Endodermal cell (in vitro differentiated cells): ENCODE measurements at regions not wholly inside any gene's neighbourhood (a gene's known extent, or its start where the extent isn't known, plus 50 kb on each side); places are given as distances from the start of the nearest gene placed in this dataset.
A peak's percentile ranks its signal among the peaks of the same experiment; 100 is the strongest.

Experiments used
- DNase-seq: peaks from one replicate; pipeline ENCODE4 v3.0.0-alpha.2; 2017
- H3K27ac ChIP-seq: 2 replicates; pipeline ENCODE4 v1.5.1; 2013; ENCODE audit warnings: mild to moderate bottlenecking, low read depth, low read length, moderate library complexity
- H3K27me3 ChIP-seq: 2 replicates; pipeline ENCODE4 v1.6.1; 2013; ENCODE audit warnings: mild to moderate bottlenecking, low read length, moderate library complexity; ENCODE audit not compliant: insufficient read depth, control insufficient read depth, poor library complexity, severe bottlenecking
- H3K36me3 ChIP-seq: 2 replicates; pipeline ENCODE4 v1.7.0; 2013; ENCODE audit warnings: mild to moderate bottlenecking, low read length, moderate library complexity; ENCODE audit not compliant: control insufficient read depth, insufficient read depth
- H3K4me1 ChIP-seq: one replicate; pipeline ENCODE4 v1.7.0; 2013; ENCODE audit warnings: low read length; ENCODE audit not compliant: control insufficient read depth, insufficient read depth
- H3K4me3 ChIP-seq: 2 replicates; pipeline ENCODE4 v1.5.1; 2013; ENCODE audit warnings: mild to moderate bottlenecking, low read length, moderate library complexity
- H3K9ac ChIP-seq: 2 replicates; pipeline ENCODE4 v1.6.1; 2013; ENCODE audit warnings: mild to moderate bottlenecking, low read length, moderate library complexity; ENCODE audit not compliant: poor library complexity, severe bottlenecking; ENCODE audit errors: extremely low read depth
- H3K9me3 ChIP-seq: 2 replicates; pipeline ENCODE4 v1.6.1; 2013; ENCODE audit warnings: mild to moderate bottlenecking, low read length, moderate library complexity; ENCODE audit not compliant: control insufficient read depth
- H3K27ac Mint-ChIP-seq: 2 replicates; pipeline ENCODE4 v1.8.0; 2020; ENCODE audit warnings: mixed read lengths
- H3K27me3 Mint-ChIP-seq: 2 replicates; pipeline ENCODE4 v1.8.0; 2021; ENCODE audit warnings: mild to moderate bottlenecking, mixed read lengths; ENCODE audit not compliant: insufficient read depth
- H3K36me3 Mint-ChIP-seq: 2 replicates; pipeline ENCODE4 v1.8.0; 2020; ENCODE audit warnings: low read depth, mixed read lengths
- H3K4me1 Mint-ChIP-seq: 2 replicates; pipeline ENCODE4 v1.8.0; 2020; ENCODE audit warnings: mixed read lengths
- H3K4me3 Mint-ChIP-seq: 2 replicates; pipeline ENCODE4 v1.8.0; 2020; ENCODE audit warnings: mild to moderate bottlenecking, moderate library complexity, mixed read lengths
- H3K9me3 Mint-ChIP-seq: 2 replicates; pipeline ENCODE4 v1.8.0; 2020; ENCODE audit warnings: mild to moderate bottlenecking, mixed read lengths
- CTCF ChIP-seq: fragments of 200-600 bp; sonication (generic); conservative IDR thresholded peaks from 2 replicates; pipeline ENCODE4 v1.5.0; 2021; ENCODE audit warnings: antibody characterized with exemption, mild to moderate bottlenecking
- WGBS, 2 experiments: methylation state at CpG; one replicate each; pipeline versions ENCODE4 v1.1.5 to v1.1.7; 2013; ENCODE audit warnings: missing lambda C conversion rate in 2 of 2, mixed read lengths in 1 of 2; ENCODE audit not compliant: insufficient coverage in 1 of 2, insufficient read length in 1 of 2; 5-methylcytosine and 5-hydroxymethylcytosine counted together

- H3K9ac ChIP-seq, result no peak overlapping the region
- WGBS, 2 experiments, result 44% methylated on average over 2 of the region's 2 CpGs; no CpG with 5 or more reads in 1 of the 2 experiments
- H3K9me3 Mint-ChIP-seq, result no peaks in the 10 kb centered on the region
- H3K36me3 Mint-ChIP-seq, result no peaks in the 10 kb centered on the region
- H3K4me3 ChIP-seq, result no peak overlapping the region
- no peak overlapping the region for H3K4me3 Mint-ChIP-seq
- H3K9me3 ChIP-seq, result no peaks in the 10 kb centered on the region
- no peaks in the 10 kb centered on the region for H3K27me3 Mint-ChIP-seq
- no peaks in the 10 kb centered on the region for H3K36me3 ChIP-seq
- no peaks in the 10 kb centered on the region for H3K4me1 Mint-ChIP-seq
- no peaks in the 10 kb centered on the region for H3K27me3 ChIP-seq
- H3K27ac ChIP-seq, result no peak overlapping the region
- no peak for TF ChIP-seq CTCF
- DNase-seq, result no peak
- H3K27ac Mint-ChIP-seq, result no peak overlapping the region
- no peaks in the 10 kb centered on the region for H3K4me1 ChIP-seq
These were observed 97.4 kb downstream of the MRPL39 start for GRCh38 chr21:25509862-25510261.

GRCh38 chr21:25508364-25508763 lies 98.9 kb downstream of the MRPL39 start:
- Histone ChIP-seq H3K36me3 (no peaks in the 10 kb centered on the region), H3K27ac (no peak overlapping the region), H3K4me1 (no peaks in the 10 kb centered on the region), H3K9ac (no peak overlapping the region), H3K27me3 (no peaks in the 10 kb centered on the region), H3K9me3 (no peaks in the 10 kb centered on the region), H3K4me3 (no peak overlapping the region)
- no peak overlapping the region for H3K27ac Mint-ChIP-seq
- no peaks in the 10 kb centered on the region for H3K27me3 Mint-ChIP-seq
- WGBS, 2 experiments, result 88 to 89% methylated on average over 1 to 3 of the region's 3 CpGs
- H3K9me3 Mint-ChIP-seq, result no peaks in the 10 kb centered on the region
- no peak for TF ChIP-seq CTCF
- DNase-seq, result no peak
- H3K4me1 Mint-ChIP-seq, result no peaks in the 10 kb centered on the region
- no peak overlapping the region for H3K4me3 Mint-ChIP-seq
- no peaks in the 10 kb centered on the region for H3K36me3 Mint-ChIP-seq

GRCh38 chr21:25507522-25507921 lies 99.8 kb downstream of the MRPL39 start:
- TF ChIP-seq CTCF, result peak; percentile 65
- DNase-seq, result no peak
- Histone ChIP-seq H3K27ac (no peak overlapping the region), H3K36me3 (no peaks in the 10 kb centered on the region), H3K9me3 (no peaks in the 10 kb centered on the region), H3K4me3 (no peak overlapping the region), H3K4me1 (no peaks in the 10 kb centered on the region), H3K9ac (no peak overlapping the region), H3K27me3 (no peaks in the 10 kb centered on the region)
- Mint-ChIP-seq H3K36me3 (no peaks in the 10 kb centered on the region), H3K27ac (no peak overlapping the region), H3K4me1 (no peaks in the 10 kb centered on the region), H3K4me3 (no peak overlapping the region), H3K27me3 (no peaks in the 10 kb centered on the region), H3K9me3 (no peaks in the 10 kb centered on the region)
